ENCODE measurements at regions not wholly inside any gene's neighbourhood (a gene's known extent, or its start where the extent isn't known, plus 50 kb on each side); places are given as distances from the start of the nearest gene placed in this dataset.
A peak's percentile ranks its signal among the peaks of the same experiment; 100 is the strongest.

DNA sequence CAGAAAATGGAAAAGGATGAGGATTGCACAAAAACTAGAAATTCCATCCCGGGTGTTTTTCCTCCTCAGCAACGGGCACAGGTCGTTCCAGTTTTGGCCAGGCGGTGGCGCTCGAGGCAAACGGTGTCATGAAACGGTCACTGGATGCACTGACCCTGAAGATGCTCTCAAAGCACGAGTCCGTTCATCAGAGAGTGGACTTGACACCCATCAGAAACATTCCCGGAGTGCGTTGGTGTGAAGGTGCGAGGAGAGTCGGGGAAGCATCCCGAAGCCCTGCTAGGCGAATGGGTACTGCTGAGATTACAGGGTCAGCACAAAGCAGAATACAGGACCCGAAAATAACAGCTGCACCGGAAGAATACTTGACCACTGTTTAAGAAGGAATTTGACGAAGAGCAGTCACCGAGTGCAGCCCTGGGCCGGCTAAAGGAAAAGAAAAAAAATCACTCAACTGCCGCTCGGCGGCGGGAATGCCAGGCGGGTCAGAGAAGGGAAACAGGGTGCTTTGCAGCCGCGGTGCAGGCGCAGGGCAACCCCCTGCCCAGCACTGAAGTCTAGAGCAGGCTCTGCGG is 71.7 kb upstream of the ETS2 start:
- no peaks in the 10 kb centered on the region for H3K9me3 Mint-ChIP-seq
- H3K9me3 ChIP-seq, result no peaks in the 10 kb centered on the region
- CTCF ChIA-PET, result interaction anchor here in 1 of 2 donors (0.6 to 1.7 kb wide), 3 partner anchors 98 to 404 kb away, joined by 3 to 5 read pairs (median 3); no protein-coding TSS in a partner anchor
- H3K27ac Mint-ChIP-seq, result no peak overlapping the region
- peaks cover 24 to 28% of the 10 kb centered on the region in 2 donors for H3K27me3 Mint-ChIP-seq
- peak overlapping the region; percentile 73 to 86 (median 79) for H3K4me3 Mint-ChIP-seq
- peaks cover 6% of the 10 kb centered on the region in 2 experiments for H3K4me1 ChIP-seq (ENCODE audit: control insufficient read depth in 1 of 2, extremely low read depth in 1 of 2, insufficient read depth in 2 of 2, low read length in 2 of 2)
- H3K4me3 ChIP-seq (ENCODE audit: control insufficient read depth in 1 of 2, extremely low read depth in 1 of 2, low read length in 1 of 2), result peak overlapping the region; percentile 43 to 87
- WGBS (ENCODE audit: insufficient coverage), result 2% methylated on average over 21 of the region's 30 CpGs
- ATAC-seq (replicated peaks in 1 of 4), result peak; percentile 55 to 66 (median 62)
- POLR2A ChIA-PET, result no interaction called here
- H3K36me3 Mint-ChIP-seq, result no peaks in the 10 kb centered on the region
- H3K27ac ChIP-seq (ENCODE audit: low read length), result no peak overlapping the region
- peaks cover 7 to 9% (median 9%) of the 10 kb centered on the region in 3 donors for H3K4me1 Mint-ChIP-seq
- H3K27me3 ChIP-seq (replicated peaks in 1 of 2; ENCODE audit: control insufficient read depth in 2 of 2, extremely low read depth in 1 of 2, insufficient read depth in 2 of 2, low read length in 1 of 2), result peaks cover 0 to 24% of the 10 kb centered on the region in 2 experiments
- DNase-seq, result peak in 33 of 35 experiments; percentile 20 to 76 (median 59)
- H3K36me3 ChIP-seq (ENCODE audit: control insufficient read depth in 2 of 2, extremely low read depth in 1 of 2, insufficient read depth in 1 of 2, low read length in 1 of 2), result no peaks in the 10 kb centered on the region

DNA sequence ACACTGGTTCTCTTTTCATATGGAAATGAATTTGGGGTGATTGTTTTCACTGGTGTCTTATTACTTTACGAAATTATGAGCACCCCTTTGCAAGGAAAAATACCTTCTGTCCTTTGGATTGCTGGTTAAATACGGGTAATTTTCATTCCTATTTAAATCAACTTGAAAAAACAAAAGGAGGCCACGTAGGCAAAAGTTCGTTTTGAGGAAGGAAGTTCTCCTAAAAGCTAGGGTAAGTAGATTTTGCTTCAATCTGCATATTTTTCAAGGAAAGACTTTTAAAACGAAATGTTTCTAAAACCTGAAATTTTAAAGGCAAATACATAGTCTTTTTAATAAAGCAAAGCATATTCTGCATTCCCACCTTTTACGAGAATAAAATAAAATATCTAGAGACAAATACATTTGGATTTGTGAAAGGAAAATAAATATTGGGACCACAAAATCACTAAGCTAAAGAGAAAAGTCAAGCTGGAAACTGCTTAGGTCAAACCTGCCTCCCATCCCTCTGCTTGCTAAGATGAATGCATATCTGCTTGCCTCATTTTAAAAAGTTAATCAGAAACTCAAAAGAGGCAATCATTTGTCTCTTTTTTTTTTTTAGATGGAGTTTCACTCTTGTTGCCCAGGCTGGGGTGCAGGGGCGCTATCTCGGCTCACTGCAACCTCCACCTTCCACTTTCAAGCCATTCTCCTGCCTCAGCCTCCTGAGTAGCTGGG is 70.9 kb upstream of the ETS2 start:
- H3K36me3 Mint-ChIP-seq, result no peaks in the 10 kb centered on the region
- Histone ChIP-seq H3K4me1 (ENCODE audit: control insufficient read depth in 1 of 2, extremely low read depth in 1 of 2, insufficient read depth in 2 of 2, low read length in 2 of 2) (peaks cover 6% of the 10 kb centered on the region in 2 experiments), H3K36me3 (ENCODE audit: control insufficient read depth in 2 of 2, extremely low read depth in 1 of 2, insufficient read depth in 1 of 2, low read length in 1 of 2) (no peaks in the 10 kb centered on the region), H3K4me3 (ENCODE audit: control insufficient read depth in 1 of 2, extremely low read depth in 1 of 2, low read length in 1 of 2) (peak overlapping the region in 1 of 2 donors; percentile 87), H3K9me3 (no peaks in the 10 kb centered on the region), H3K27ac (ENCODE audit: low read length) (no peak overlapping the region), H3K27me3 (replicated peaks in 1 of 2; ENCODE audit: control insufficient read depth in 2 of 2, extremely low read depth in 1 of 2, insufficient read depth in 2 of 2, low read length in 1 of 2) (peaks cover 0 to 23% of the 10 kb centered on the region in 2 experiments)
- DNase-seq (no peak), ATAC-seq (replicated peaks in 1 of 4) (no peak)
- peak overlapping the region in 2 of 3 donors; percentile 73 to 86 for H3K4me3 Mint-ChIP-seq
- H3K27me3 Mint-ChIP-seq, result peaks cover 24 to 28% of the 10 kb centered on the region in 2 donors
- H3K27ac Mint-ChIP-seq, result no peak overlapping the region
- H3K4me1 Mint-ChIP-seq, result peaks cover 7 to 11% (median 9%) of the 10 kb centered on the region in 3 donors
- CTCF ChIA-PET, result interaction anchor here (0.6 to 1.7 kb wide), 5 partner anchors 28 to 443 kb away, joined by 3 to 5 read pairs (median 3); no protein-coding TSS in a partner anchor
- no peaks in the 10 kb centered on the region for H3K9me3 Mint-ChIP-seq
- POLR2A ChIA-PET, result no interaction called here
- WGBS (ENCODE audit: insufficient coverage), result no CpG with 5 or more reads among the region's 8 CpGs

DNA sequence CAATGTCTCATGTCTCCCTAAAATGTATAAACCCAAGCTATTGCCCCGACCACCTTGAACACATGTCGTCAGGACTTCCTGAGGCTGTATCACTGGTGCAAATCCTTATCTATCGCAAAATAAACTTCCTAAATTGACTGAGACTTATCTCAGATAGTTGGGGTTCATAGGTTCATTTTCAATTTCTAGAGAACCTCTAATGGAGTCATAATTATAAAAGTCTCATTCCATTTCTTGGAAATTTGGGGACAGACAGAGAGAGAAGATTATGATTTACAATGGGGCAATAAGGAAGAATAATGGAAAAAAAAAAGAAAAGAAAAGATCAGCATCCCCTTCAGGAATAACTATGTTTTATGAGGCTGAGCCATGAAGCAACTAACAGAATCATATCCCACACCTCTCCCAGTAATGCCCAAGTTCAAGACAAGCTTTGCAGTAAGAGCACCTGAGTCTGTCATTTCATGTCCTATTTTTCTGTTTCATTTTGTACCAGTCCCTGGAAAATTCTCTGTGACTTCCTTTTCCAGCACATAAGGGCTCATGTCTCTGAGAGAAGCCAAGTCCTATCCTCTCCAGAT is 70.0 kb upstream of the ETS2 start:
- H3K4me3 ChIP-seq (ENCODE audit: control insufficient read depth in 1 of 2, extremely low read depth in 1 of 2, low read length in 1 of 2), result no peak overlapping the region
- ATAC-seq (replicated peaks in 1 of 4), result no peak
- no peaks in the 10 kb centered on the region for H3K36me3 ChIP-seq (ENCODE audit: control insufficient read depth in 2 of 2, extremely low read depth in 1 of 2, insufficient read depth in 1 of 2, low read length in 1 of 2)
- peaks cover 16 to 17% (median 16%) of the 10 kb centered on the region in 3 donors for H3K4me1 Mint-ChIP-seq
- no peaks in the 10 kb centered on the region for H3K9me3 ChIP-seq
- H3K9me3 Mint-ChIP-seq, result no peaks in the 10 kb centered on the region
- peaks cover 24 to 28% of the 10 kb centered on the region in 2 donors for H3K27me3 Mint-ChIP-seq
- DNase-seq, result no peak
- POLR2A ChIA-PET, result interaction anchor here in 1 of 2 donors (0.7 kb wide), 1 partner anchor 235 kb away, joined by 3 read pairs; no protein-coding TSS in a partner anchor
- no peaks in the 10 kb centered on the region for H3K36me3 Mint-ChIP-seq
- H3K27ac ChIP-seq (ENCODE audit: low read length), result no peak overlapping the region
- CTCF ChIA-PET, result interaction anchor here in 1 of 2 donors (1.7 kb wide), 1 partner anchor 402 kb away, joined by 5 read pairs; no protein-coding TSS in a partner anchor
- peaks cover 0 to 20% of the 10 kb centered on the region in 2 experiments for H3K27me3 ChIP-seq (replicated peaks in 1 of 2; ENCODE audit: control insufficient read depth in 2 of 2, extremely low read depth in 1 of 2, insufficient read depth in 2 of 2, low read length in 1 of 2)
- no CpG with 5 or more reads among the region's 3 CpGs for WGBS (ENCODE audit: insufficient coverage)
- peaks cover 6% of the 10 kb centered on the region in 2 experiments for H3K4me1 ChIP-seq (ENCODE audit: control insufficient read depth in 1 of 2, extremely low read depth in 1 of 2, insufficient read depth in 2 of 2, low read length in 2 of 2)
- H3K4me3 Mint-ChIP-seq, result no peak overlapping the region
- H3K27ac Mint-ChIP-seq, result no peak overlapping the region

DNA sequence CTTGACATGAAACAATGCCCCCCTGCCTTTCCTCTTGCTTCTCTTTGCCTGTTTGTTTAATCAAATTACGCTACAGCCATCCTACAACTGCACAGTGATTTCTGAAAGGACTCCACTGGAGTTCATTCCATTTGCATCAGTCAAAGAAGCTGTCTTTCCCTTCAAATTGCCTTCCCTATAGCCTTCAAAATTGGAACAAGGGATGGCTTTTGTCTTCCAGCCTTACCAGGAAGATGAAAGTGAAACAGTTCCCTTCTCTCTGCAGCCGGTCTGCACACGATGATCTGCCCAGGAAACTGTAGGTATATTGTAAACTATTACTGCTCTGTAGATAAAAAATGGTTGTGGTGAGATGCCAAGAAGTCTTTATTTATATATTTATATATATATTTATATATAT is 65.6 kb upstream of the ETS2 start:
- Mint-ChIP-seq H3K27me3 (peaks cover 13 to 14% of the 10 kb centered on the region in 2 donors), H3K4me3 (no peak overlapping the region), H3K36me3 (no peaks in the 10 kb centered on the region), H3K4me1 (peaks cover 24 to 32% (median 26%) of the 10 kb centered on the region in 3 donors), H3K27ac (no peak overlapping the region), H3K9me3 (no peaks in the 10 kb centered on the region)
- H3K4me3 ChIP-seq (ENCODE audit: control insufficient read depth in 1 of 2, extremely low read depth in 1 of 2, low read length in 1 of 2), result no peak overlapping the region
- 100% methylated on average over 1 of the region's 3 CpGs for WGBS (ENCODE audit: insufficient coverage)
- peaks cover 0 to 3% of the 10 kb centered on the region in 2 experiments for H3K27me3 ChIP-seq (replicated peaks in 1 of 2; ENCODE audit: control insufficient read depth in 2 of 2, extremely low read depth in 1 of 2, insufficient read depth in 2 of 2, low read length in 1 of 2)
- H3K36me3 ChIP-seq (ENCODE audit: control insufficient read depth in 2 of 2, extremely low read depth in 1 of 2, insufficient read depth in 1 of 2, low read length in 1 of 2), result no peaks in the 10 kb centered on the region
- ChIA-PET CTCF (no interaction called here), POLR2A (no interaction called here)
- no peaks in the 10 kb centered on the region for H3K9me3 ChIP-seq
- peaks cover 7 to 9% of the 10 kb centered on the region in 2 experiments for H3K4me1 ChIP-seq (ENCODE audit: control insufficient read depth in 1 of 2, extremely low read depth in 1 of 2, insufficient read depth in 2 of 2, low read length in 2 of 2)
- DNase-seq, result no peak
- no peak for ATAC-seq (replicated peaks in 1 of 4)
- H3K27ac ChIP-seq (ENCODE audit: low read length), result no peak overlapping the region

DNA sequence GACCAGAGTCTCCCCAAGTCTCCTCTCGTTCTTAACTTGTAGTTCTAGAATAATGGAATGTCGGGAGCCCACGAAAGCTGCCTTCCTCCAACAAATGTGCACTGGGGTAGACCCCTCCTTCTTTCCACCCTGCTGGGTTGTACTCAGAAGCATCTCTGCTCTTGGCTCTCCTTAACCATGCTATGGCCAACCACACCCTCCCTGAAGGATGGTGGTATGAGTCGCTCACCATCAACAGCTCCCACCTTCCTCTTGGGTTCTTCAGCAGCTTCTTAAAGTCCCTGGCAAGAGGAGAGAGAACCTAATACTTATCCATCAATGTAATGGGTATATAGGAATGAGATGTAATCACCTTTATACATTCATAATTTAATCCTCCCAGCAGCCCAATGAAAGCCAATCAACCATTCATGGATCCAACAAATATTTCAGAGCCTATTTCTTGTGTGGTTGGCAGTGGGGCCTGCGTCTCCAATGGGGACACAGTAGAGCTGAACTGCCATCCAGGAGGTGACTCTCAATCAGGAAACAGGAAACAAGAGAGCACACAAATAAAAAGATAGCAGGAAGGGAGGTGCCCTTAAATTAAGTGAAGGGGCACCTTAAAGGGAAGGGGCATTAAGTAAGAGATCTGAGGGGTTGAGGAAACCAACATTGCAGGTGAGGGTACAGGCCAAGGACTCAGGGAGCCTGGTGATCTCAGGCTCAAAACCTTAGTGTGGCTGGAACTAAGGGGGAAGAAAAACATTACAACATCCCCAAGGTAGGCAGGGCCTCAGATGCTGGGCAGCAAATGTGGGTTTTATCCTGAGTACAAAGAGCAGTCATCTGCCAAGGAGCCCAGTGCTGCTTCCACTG is 64.4 kb upstream of the ETS2 start:
- Histone ChIP-seq H3K27me3 (replicated peaks in 1 of 2; ENCODE audit: control insufficient read depth in 2 of 2, extremely low read depth in 1 of 2, insufficient read depth in 2 of 2, low read length in 1 of 2) (no peaks in the 10 kb centered on the region), H3K36me3 (ENCODE audit: control insufficient read depth in 2 of 2, extremely low read depth in 1 of 2, insufficient read depth in 1 of 2, low read length in 1 of 2) (no peaks in the 10 kb centered on the region), H3K9me3 (no peaks in the 10 kb centered on the region), H3K4me3 (ENCODE audit: control insufficient read depth in 1 of 2, extremely low read depth in 1 of 2, low read length in 1 of 2) (no peak overlapping the region), H3K4me1 (ENCODE audit: control insufficient read depth in 1 of 2, extremely low read depth in 1 of 2, insufficient read depth in 2 of 2, low read length in 2 of 2) (peaks cover 7 to 9% of the 10 kb centered on the region in 2 experiments), H3K27ac (ENCODE audit: low read length) (no peak overlapping the region)
- Mint-ChIP-seq H3K4me3 (no peak overlapping the region), H3K27me3 (peaks cover 2% of the 10 kb centered on the region in 2 donors), H3K9me3 (no peaks in the 10 kb centered on the region), H3K4me1 (peaks cover 24 to 32% (median 26%) of the 10 kb centered on the region in 3 donors), H3K27ac (peak overlapping the region; percentile 68 to 72), H3K36me3 (no peaks in the 10 kb centered on the region)
- DNase-seq, result no peak
- no peak for ATAC-seq (replicated peaks in 1 of 4)
- ChIA-PET POLR2A (no interaction called here), CTCF (no interaction called here)
- 60% methylated on average over 1 of the region's 5 CpGs for WGBS (ENCODE audit: insufficient coverage)

DNA sequence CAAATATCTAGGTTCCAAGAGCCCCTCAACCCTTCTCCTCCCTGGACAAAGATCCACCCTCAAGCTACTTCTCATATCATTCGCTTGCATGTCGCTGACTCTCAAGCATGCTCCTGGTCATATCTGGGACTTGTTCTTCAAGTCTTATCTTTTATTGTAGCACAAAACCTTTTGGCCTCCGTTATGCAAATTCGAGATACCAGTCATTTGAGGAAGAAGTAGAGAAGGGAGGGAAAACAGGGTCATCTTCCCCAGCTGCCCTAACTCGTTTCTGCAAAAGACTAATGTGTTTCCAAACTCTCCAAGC is 63.8 kb upstream of the ETS2 start:
- peak overlapping the region; percentile 68 to 72 for H3K27ac Mint-ChIP-seq
- H3K36me3 Mint-ChIP-seq, result no peaks in the 10 kb centered on the region
- H3K27ac ChIP-seq (ENCODE audit: low read length), result no peak overlapping the region
- H3K9me3 ChIP-seq, result no peaks in the 10 kb centered on the region
- peaks cover 24 to 32% (median 26%) of the 10 kb centered on the region in 3 donors for H3K4me1 Mint-ChIP-seq
- H3K36me3 ChIP-seq (ENCODE audit: control insufficient read depth in 2 of 2, extremely low read depth in 1 of 2, insufficient read depth in 1 of 2, low read length in 1 of 2), result no peaks in the 10 kb centered on the region
- ChIA-PET CTCF (no interaction called here), POLR2A (no interaction called here)
- H3K27me3 Mint-ChIP-seq, result no peaks in the 10 kb centered on the region
- no peak for ATAC-seq (replicated peaks in 1 of 4)
- no peak overlapping the region for H3K4me3 ChIP-seq (ENCODE audit: control insufficient read depth in 1 of 2, extremely low read depth in 1 of 2, low read length in 1 of 2)
- H3K27me3 ChIP-seq (replicated peaks in 1 of 2; ENCODE audit: control insufficient read depth in 2 of 2, extremely low read depth in 1 of 2, insufficient read depth in 2 of 2, low read length in 1 of 2), result no peaks in the 10 kb centered on the region
- no peak overlapping the region for H3K4me3 Mint-ChIP-seq
- H3K4me1 ChIP-seq (ENCODE audit: control insufficient read depth in 1 of 2, extremely low read depth in 1 of 2, insufficient read depth in 2 of 2, low read length in 2 of 2), result peaks cover 7 to 9% of the 10 kb centered on the region in 2 experiments
- no peaks in the 10 kb centered on the region for H3K9me3 Mint-ChIP-seq
- no peak for DNase-seq
- WGBS (ENCODE audit: insufficient coverage), result 100% methylated on average over 1 of the region's 5 CpGs
